Midbrain (tissue), 1 donor: ENCODE measurements at regions not wholly inside any gene's neighbourhood (a gene's known extent, or its start where the extent isn't known, plus 50 kb on each side); places are given as distances from the start of the nearest gene placed in this dataset.
"Not testable (repeated sequence)": the region's sequence is repeated elsewhere in the genome, so short reads cannot be mapped to it uniquely, and the experiment has no call there.

Experiments used
- DNase-seq: peaks from one replicate; lab custom pipeline; 2025; lab: John Stamatoyannopoulos, UW

DNA sequence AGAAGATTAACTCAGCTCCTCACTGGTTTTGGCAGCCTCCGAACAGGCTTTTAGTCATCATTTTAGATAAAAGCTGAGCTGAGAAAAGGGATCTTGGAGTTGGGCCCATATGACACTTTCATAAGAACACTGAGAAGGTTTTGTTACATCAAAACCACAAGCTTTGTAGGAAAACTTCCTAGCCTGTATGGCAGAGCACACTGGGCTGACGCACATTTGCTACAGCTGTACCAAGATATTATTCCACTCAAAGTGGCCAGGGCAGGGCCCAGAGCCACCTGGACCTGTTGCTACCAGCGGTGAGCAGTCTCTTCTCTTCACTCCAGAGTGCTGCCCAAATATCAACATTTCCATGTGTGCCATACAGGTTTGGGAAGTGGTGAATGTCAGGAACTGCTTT is 160.5 kb upstream of the CCDC54 start:
- peak; percentile 36 for DNase-seq

DNA sequence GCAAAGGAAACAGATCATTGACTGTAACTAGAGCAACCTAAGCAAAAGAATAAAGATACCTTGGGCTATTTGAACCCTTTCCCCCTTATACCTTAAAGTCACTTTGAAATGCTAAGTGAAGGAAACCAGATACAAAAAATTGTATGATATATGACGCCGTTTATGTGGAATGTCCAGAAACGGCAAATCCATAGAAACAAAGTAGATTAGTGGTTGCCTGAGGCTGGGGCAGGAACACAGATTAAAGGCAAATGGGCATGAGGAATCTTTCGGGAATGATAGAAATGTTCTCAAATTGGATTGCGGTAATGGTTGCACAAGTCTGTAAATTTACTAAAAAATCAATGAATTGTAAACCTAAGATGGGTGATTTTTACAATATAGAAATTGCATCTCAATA is 160.1 kb upstream of the CCDC54 start:
- DNase-seq = no peak

DNA sequence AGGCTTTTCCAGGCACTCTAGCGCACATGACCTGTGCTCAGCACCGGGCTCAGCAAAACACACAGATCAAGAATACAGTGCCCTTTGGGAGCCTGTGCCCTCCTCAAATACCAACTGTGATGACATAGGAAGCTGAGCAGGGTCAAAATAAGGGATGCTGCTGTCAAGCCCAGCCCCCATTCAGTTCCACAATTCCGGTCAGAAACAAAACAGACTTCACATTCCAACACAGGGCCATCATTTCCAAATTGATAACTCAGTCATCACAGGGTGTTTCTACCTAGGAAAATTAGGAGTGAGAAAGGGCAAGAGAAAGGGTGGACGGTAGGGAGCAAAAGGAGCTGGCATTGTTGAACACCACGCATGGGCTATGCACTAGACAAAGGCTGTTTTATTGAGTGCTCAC is 158.4 kb upstream of the CCDC54 start:
- peak; percentile 41 for DNase-seq

DNA sequence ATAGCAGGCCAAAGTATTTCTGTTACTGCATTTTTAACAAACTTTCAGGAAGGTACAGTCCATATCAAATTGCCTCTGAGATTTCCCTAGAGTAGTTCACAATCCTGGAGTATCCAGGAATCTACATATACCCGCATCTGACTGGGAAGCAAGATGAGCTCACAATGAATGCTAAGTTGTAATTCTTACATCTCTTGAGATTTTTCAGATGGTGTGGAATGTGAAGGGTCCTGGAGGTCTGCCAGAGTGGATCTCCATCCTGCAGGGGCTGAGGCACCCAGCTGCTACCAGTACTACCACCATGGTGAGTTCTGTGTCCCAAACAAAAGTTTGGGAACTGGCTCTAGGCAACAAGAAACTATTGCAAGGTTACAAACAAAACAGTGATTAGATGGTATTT is 156.7 kb upstream of the CCDC54 start:
- no peak for DNase-seq

DNA sequence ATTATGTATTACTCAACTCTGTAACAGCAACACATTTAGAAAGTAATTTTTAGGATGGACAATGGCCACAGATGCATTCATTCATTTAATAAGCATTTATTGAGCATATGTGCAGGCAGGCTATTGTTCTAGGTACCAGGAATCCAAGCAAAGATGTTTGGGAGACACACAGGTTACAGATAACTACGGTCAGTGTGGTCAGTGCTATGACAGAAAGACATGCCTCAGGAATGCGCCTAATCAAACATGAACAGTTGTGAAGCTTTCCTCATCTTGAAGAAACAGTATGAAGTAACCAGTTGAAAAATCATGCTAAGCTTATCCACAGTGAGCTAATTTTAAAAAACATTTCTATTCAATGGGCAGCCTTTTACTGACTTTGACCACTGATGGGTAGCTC is 155.4 kb upstream of the CCDC54 start:
- no peak for DNase-seq

DNA sequence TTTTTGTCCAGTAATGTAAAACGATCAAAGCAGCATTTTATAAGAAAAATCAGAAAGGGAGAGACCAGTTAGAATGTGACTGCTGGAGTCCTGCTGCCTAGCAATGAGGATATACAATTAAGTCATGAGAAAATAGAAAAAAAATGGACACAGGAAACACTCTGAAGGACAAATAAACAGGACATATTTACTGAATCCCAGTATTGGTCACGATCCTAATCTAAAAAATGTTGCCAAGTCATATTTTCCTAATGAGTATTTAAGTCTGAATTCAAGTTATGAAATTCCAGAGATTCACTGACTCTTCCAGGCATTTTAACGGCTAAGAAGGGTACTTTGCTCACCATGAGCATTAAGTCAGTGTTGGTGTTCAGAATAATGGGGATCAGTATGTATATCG is 154.3 kb upstream of the CCDC54 start:
- DNase-seq = no peak

DNA sequence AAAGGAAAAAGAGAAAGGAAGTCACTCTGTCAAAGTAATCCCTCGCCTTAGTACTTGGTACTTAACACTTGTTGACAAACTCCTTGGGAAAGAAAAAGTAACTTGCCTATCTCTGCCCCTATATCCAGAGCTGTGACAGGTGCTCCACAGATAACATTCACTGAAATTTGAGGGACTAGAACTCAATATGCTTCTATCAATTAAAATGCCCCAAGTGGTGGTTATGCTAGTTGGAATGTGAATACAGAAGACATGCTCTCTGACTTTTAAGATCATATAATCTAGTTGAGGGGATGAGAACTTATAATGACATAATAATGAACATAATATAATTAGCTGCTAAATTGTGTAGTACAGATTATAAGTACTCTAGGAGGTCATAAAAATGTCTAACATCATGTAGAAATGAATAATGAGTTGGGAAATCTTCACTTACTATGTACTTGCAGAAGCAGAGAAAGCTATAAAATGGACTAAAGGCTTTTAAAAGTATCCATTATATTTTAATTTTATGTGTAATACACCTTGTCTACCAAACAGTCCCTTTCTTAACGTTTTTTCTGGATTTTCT is 153.1 kb upstream of the CCDC54 start:
- no peak for DNase-seq

DNA sequence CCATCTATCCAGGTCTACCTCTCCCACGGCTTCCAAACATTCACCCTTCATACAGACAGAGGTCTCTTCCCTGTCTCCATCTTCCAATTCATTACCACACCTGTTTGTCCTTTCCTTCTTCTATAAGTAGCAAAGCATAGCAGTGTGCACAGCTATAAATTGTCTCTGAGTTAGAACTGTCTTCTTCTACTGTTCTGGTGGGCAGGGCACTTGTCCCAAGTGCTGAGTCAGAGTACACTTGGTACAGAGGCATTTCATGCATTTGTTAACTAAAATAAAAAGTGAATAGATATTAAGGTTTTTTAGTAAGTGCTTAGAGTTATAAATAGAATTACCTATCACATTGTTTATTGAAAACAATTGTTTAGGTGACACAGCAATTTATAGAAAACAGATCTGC is 150.1 kb upstream of the CCDC54 start:
- no peak for DNase-seq

DNA sequence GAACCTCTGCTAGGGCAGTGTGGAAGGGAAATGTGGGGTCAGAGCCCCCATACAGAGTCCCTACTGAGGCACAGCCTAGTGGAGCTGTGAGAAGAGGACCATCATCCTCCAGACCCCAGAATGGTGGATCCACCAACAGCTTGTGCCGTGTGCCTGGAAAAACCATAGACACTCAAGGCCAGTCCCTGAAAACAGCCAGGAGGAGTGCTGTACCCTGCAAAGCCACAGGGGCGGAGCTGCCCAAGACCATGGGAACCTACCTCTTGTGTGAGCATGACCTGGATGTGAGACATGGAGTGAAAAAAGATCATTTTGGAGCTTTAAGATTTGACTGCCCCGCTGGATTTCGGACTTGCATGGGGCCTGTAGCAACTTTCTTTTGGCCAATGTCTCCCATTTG is 143.4 kb upstream of the CCDC54 start:
- not testable (repeated sequence) for DNase-seq

DNA sequence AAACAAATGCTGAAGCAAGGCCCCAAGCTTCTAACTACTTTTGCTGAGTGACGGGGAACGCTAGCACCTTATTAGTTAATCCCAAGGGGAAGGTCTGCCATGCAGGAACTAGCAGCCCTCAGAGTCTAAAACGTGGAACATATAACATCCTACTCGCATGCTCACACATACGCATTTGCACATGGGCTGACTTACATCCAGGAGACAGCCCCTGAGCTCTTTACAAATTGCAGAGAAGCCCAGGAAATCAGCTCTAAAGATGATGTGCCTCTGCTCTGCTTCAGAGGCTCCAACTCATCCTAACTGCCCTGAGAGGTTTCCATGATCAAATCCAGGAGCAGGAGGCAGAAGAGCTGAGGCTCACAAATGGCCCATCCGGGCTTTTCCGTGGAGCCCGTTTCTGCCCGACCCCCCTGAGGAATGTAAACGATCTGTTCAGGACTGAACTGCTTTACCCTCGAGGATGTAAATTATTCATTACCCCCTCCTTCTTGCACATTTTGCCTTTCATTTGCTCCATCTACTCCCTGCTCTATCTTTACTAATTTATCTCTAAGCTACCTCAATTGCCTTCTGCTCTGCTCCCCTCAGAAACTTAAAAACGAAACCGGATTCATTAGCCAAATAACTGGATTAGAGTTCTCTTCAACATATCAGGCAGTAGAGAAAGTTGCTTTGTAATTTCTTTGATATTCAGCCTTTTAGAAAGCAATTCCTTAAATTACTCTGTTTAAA is 141.9 kb upstream of the CCDC54 start:
- peak; percentile 71 for DNase-seq

DNA sequence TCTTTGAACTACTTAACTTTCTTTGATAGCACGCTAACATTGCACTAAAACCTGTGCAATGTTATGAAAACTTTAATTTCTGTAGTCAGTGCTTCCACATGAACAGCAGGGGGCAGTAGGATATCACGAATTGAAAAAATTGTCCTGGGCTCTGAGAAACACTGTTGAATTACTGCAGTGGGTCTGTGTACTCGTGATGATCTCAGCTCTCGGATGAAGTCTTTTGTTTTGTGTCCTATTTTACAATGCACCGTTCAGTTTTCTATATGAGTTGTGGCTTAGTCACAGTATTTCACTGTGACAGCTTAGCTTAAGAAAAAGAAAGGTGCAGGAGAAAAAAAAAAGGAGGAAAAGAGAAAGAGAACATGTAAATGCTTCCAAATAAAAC is 141.3 kb upstream of the CCDC54 start:
- DNase-seq = peak; percentile 93

DNA sequence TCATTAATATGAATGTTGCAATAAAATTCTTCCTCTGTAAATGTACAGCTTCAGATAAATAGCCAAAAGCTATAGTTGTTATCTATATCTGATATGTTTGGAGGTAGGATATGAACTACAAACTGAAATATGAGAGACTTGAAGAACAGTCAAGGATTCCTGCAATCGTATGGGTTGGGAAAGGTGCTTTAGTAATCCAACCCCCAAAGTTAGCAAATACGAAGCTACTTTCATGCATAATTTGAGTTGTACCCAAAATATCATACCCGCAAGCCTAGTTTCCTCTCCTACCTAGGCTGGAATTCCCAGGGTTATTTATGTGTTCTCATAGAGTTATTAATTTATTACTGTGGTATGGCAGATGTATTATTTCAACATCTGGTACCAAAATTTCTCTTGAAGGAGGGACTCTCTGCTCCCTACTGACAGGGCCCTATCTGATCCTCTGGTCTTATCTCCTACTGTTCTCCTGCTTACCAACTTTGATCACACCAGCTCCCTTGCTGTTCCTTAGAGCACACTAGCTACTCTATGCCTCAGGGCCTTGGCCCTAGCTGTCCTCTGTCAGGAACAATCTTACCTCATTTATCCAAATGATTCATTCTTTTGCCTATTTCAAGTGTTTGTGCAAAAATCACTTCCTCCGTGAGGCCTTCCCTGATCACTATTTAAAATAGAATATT is 140.4 kb upstream of the CCDC54 start:
- peak; percentile 40 for DNase-seq

DNA sequence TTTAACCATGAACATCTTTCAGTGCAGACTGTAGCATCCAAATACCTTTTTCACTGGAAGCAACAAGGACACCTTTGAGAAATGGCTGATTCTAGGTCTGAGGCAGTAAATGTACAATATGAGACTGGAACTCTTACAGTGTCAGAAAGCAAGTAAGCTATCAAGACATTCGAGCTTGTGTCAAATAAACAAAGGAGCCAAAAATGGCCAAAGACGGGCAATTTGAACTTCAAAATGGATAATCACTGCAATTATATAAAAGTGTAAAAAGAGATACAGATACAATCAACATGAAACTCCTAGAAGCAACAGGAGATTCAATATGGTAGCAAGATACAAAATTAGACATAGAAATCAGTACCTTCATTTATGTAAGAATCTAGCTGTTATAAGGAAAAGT is 138.5 kb upstream of the CCDC54 start:
- DNase-seq = peak; percentile 32

DNA sequence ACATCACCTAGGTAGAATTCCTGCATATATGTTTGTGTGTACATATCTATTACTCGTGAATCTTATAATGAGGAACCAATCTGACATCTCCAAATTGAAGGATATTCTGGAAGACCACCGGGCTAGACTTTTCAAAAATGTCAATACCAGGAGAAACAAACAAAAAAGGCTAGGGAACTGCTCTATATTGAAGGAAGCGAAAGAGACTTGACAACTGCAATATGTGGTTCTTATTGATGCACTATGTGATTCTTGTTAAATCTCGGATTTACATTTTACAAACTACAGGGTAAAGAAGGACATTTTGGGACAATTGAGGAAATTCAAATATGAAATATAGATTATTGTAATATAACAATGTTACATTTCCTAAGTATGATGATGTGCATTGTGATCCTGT is 137.5 kb upstream of the CCDC54 start:
- DNase-seq = peak; percentile 48

DNA sequence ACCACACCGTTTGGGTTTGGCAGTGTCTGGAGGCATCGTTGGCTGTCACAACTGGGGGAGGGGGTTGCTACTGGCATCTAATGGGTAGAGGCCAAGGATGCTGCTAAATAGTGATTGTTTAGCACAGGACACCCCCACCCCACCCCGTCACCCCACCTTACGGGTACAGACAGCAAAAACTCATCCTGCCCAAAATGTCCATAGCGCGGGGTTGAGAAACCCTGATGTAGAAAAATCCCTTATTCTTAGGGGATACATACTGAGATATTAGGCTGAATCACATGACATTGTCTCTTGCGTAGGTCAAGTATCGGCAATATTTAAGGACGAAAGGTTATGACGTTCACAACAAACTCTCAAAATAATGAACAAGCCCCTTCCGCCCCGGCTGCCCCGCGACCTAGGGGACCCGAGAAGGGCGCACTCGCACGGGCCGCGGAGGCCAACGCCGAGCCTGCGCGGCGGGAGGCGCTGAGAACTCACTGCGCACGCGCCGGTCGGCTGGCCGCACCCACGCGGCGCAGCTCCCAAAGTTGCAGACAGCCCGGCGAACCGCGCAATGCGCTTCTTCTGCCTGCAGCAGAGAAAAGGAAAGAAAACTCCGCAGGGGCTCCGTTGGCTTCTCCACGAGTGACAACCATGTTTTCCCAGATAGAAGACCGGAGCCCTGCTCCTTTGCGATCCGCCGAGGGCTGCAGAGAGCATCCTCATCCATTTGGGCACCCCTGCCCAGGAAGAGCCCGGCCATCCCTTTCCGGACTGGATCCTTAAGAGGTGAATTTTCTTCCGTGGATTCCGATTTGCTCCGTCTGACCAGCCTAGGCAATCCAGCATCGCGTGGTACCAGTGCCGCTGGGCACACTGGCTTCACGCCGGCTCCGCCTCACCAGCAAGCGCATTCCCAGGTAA is 136.8 kb upstream of the CCDC54 start:
- peak; percentile 89 for DNase-seq

DNA sequence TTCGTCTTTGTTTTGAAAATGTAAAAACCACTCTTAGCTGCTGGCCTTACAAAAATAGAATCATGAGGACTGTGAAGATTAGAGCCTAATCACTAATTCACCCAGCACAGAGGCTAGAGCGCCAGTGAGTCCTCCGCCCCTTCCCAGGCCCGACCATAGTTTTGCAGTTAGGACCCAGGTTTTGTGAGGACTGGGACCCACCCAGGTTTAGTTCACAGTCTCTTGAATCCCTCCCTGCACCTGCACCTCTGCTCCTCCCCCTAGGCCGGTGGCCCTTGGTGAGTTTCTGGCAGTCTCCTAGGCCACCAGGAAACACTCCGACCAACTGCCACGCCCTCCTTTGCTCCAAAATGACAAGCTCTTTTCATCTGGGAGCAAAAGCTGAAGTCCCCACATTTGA is 136.0 kb upstream of the CCDC54 start:
- no peak for DNase-seq

DNA sequence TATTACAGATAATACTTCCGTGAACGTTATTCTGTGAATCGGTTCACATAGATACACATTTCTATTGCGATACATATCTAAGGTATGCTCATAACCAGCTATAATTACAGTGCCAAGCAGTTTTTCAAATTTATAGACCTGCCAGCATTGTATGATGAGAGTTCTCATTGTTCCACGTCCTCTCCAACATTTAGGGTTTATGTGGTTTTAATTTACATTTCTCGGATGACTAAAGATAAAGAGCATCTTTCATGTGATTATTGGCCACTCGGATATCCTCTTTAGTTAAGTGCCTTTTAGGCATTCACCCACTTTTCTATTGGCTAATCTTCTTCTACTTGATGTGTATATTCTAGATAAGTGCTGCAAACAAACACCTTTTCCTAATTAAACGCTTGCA is 134.7 kb upstream of the CCDC54 start:
- DNase-seq = no peak

DNA sequence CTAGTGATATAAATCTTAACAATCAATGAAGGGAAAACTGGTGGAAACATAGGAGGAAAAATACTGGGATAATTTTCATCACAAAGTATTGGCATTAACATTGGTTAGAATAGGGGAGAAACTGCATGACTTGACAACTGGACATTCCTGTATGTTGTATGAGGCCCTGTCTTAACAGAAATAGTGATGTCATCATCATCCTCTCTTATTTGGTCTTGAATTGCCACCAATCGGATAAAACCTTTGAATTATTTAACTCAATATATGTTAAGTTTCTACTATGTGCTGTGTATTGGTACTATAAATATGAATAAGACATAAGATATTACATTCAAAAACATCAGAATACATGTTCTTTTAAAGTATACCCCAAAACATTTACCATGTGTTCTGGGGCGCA is 130.1 kb upstream of the CCDC54 start:
- no peak for DNase-seq

DNA sequence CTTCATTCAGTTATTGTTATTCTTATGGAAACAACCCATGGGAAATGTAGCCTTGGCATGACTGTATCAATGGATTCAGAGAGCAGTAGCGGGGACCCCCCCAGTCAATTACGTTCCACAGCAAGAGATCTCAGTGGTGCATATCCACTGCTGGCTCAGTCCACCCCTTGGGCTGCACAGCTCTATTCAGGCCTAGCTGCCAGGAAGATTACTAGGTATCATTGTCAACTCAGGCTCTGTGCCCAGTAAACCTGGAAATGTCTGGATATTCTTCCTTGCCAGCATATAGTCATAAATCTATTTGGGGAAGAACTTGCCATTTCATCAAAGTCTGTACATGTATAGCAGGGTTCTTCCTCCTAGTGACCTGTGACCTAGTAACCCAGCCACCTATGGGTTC is 128.1 kb upstream of the CCDC54 start:
- no peak for DNase-seq

DNA sequence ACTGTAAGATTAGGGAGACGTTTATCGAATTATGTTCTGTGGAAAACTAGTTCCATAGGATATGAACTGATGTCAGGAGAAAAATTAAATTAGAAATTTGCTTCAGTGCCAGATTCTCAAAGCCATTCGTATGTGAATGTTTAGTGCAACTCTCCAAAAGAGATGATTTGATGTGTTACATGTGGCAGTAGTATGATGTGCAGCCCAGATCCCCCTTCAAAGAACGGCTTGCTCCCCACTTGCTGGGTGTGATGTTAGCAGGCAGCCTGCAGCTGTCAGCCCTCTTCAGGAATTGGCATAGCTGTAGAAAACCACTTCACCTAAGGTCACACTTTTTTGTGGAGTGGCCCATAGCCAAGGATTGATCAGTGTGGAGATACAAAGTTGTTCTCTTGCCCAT is 127.0 kb upstream of the CCDC54 start:
- no peak for DNase-seq

DNA sequence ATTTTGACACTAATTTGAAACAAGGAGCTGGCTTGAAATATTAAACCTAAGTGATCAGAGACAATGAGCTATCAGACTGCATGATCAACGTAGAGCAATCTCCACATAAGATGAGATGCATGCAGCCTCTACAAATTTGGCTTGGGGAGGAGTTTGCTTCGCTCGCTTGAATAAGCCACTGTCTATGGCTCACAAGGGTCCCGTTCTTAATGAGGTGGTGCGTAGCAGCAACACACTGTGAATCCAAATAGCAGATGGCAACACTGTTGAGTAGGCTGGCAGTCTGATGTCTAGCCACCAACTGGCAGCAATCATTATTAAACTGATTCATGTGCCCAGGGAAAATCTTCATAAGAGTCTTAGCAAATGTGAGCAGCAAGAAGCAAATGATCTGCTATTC is 125.4 kb upstream of the CCDC54 start:
- peak; percentile 22 for DNase-seq

DNA sequence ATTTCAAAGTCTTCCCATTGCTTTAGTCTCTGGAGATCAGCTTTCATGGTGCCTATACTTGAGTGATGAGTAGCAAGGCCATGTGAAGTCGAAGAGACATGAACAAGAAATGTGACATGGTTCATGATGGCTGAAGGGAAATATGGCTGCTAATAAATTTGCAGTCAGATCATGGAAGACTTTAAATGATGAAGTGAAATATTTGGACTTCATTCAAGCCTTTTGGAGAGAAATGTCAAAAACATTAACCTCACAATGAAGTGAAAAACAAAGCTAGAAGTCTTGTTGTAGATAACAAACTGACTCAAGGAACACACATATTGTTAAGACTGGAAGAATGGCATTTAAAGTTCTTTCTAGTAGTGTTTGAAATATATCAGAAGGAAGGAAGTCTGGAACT is 120.3 kb upstream of the CCDC54 start:
- no peak for DNase-seq

DNA sequence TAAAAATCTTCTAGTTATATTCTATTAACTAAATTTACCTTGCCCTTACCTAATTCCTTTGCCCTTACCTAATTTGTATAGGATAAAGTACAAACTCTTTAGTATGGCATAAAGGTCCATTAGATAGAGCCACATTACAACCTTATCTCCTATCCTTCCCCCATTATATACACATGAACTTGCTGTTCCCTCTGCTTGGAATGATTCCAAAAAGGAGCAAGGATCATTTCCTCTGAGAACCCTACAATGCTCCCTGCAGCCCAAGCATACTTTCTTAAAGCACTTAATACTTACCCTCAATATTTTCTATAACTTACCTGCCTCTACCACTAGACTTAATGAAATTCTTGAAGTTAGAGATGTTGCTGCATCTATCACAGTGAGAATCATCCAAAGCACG is 118.9 kb upstream of the CCDC54 start:
- DNase-seq = no peak
